ENCODE measurements at regions not wholly inside any gene's neighbourhood (a gene's known extent, or its start where the extent isn't known, plus 50 kb on each side); places are given as distances from the start of the nearest gene placed in this dataset.

DNA sequence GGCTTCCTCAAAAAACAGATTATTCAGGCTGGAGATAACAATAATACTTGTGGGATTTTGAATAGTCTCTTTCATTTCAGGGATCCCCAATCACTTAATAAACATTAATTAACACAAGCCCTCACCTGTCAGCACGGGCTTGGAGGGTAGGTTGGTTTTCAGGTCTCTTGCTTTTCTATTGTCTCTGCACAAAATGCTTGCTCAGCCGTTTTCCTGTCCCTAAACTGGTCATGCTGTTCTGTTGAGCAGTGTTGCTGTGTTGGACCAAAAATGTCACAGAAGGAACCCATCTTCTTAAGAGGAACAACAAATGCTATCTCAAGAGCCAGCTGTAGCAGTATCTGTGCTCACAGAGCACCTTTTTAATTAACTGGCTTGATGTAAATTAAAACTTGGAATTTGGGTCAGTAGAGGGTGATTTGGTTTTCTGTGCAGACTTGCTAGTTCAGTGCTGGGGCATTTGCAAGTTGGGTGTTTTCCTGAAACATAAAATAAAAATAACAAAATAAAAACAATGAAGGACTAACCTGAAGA, 231.8 kb upstream of the CRY1 start:
- no peak for DNase-seq

GRCh38 chr12:107326237-107326636, 232.9 kb upstream of the CRY1 start:
- DNase-seq, result no peak

DNA sequence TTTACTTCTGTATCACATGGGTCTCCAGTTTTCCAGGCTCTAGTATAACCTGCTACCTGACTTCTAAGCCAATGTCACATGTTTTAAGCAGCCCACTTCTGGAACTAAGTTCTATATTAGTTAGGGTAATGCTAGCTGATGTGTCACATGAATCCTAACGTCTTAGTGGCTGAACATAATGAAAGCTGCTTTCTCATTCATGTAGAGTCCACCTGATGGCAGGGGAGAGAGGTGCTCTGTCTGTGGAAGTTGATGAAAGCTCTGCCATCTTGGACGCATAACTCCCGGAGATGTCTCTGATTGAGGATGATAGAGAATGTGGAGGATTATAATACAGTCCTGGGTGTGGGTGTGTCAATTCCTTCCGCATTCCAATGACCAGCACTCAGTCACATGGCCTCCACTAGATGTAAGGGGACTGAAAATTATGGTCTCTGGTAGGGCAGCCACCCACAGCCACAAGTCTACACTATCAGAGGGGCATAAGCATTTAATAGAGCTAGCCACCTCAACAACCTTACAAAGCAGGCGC, 234.4 kb upstream of the CRY1 start:
- no peak for DNase-seq

GRCh38 chr12:107328442-107329133, 235.2 kb upstream of the CRY1 start:
- DNase-seq, result no peak

- no peak for DNase-seq
Measured at GRCh38 chr12:107329569-107330324, 236.4 kb upstream of the CRY1 start.

GRCh38 chr12:107330831-107331431, 237.6 kb upstream of the CRY1 start:
- no peak for DNase-seq

DNA sequence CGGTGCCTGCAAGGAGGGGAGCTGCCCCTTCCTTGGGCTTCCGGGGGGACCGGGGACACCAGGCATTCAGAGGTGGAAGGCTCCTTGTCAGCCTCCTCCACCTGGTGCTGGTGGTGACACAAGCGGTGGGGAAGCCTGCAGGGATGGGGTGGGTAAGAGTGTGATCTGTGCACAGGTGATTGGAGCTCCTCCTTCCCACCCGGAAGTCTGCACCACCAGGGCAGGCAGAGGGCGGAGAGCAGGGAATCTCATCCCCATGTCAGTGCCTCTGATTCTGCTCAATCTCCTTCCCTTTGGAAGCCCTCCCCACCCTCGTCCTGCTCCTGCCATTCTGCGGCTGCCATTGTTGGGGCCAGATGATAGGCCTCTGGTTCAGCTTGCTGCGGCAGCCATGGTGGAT, 238.1 kb upstream of the CRY1 start:
- DNase-seq, result no peak

DNA sequence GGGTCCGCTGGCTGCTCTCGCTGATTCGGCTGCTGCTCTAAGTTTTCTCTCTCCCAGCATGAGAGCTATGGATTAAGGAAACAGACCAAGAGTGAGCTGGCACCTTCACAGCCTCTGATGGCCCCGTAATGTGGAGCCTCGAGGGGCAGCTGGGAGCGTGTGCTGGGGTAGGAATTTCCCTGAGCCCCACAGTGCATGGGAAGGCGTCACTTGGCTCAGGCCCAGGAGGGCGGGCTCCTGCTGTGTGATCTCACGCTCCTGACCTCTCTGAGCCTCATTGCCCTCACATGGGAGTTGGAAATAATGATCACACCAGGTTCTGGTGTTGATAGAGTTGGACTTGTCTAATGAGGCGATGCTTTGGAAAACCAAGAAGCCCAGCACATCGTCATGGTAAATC, 238.6 kb upstream of the CRY1 start:
- no peak for DNase-seq

DNA sequence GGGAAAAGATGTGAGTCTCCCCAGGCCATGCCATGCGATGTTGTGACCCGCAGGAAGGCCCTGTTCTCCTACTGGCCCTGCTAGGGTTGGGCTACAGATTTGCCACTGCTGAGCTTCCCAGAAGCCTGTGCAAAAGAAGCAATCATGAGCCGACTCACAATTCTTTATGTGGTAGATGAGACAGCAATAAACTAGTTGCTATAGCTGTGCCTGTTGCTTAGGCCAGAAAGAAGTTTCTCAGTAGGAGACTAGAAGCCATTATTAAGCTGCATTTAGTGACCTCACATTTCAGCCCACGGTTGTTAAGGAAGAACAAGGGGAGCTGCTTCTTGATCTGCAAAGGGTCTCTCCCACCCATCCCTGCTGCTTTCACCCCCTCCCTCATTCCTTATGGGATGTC, 239.4 kb upstream of the CRY1 start:
- no peak for DNase-seq

DNA sequence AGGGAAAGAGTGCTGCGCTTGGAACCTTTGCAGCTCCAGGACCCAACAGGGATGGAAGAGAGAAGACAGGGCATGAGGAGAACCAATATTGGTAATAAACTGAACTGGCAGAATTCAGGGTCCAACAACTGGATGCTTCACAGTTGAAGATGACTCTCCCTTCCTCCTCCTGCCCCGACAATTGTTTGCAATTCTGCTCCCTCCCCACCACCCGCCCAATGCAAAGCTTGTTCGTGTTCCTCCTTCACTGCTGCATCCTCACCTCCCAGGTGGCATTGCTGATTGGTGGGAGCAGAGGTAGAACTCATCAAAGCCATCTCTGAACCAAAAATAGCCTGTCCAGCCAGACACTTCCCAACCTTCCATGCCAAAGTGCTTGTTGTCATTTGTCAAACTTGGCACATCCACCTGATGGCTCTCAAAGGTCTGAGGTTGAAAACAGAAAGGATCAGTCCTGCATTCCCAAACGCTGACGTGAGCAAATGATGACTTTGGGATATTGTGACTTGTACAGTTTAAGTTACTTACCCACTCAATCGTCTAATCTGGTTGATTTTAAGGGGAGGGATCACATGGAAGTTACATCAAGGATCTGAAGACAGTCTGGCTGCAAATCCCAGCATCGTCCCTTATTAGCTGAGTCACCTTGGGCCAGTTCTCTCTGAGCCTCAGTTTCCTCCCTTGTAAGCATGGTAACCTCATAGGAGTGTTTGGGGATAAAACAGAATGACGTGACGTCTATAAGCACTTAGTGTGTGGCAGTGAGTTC, 242.6 kb upstream of the CRY1 start:
- DNase-seq, result no peak

- DNase-seq, result no peak
Measured at GRCh38 chr12:107336695-107337094, 243.3 kb upstream of the CRY1 start.

DNA sequence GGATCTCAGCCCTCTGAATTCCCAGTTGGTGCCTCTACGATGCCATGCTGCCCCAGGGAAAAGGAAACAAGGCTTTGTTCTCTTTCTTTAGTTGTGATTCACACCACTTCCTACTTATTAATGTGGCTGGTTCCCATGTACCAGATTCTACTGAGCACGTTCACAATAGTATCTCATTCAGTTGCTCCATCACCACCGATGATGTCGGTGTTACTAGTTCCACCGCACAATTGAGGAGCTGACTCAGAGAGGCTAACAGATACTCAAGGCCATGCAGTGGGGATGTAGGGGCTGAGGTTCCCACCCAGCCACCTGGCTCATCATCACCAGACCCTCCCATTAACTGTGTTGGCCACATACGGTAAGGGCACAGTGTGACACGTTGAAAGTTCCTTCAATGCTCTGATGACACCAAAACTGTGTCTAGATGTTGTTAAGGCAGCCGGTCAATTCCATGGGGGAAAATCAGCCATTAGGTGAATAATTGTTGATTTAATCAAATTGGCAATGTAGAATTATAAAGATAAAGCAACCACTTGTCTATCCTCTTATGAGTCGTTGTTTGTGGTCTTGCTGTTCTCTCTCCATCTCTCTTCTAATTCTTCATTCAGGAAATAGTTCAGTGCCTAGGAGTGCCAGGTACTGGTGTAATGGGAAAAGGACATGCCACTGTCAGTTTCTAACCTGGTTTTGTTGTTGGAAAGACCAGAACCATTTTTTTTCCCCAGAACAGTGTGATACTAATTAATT, 244.2 kb upstream of the CRY1 start:
- DNase-seq, result no peak

DNA sequence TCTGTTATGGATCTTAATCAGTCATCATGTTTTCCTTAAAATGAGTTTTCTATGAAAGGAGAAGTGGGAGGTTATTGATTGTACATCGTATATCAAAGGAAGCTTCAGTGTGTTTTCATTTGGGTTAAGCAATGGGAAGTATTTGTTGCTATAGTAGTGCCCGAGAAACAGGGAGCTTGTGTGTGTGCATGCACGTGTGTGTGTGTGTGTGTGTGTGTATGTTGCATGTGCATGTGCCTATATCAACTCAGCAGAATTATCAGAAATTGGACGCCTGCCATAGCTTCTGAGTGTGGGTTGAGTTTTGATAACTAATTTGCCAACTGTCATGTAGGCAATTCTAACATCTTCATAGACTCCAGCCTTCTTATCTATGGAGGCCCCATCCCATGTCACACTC, 246.1 kb upstream of the CRY1 start:
- DNase-seq, result no peak

GRCh38 chr12:107339932-107340331, 246.6 kb upstream of the CRY1 start:
- DNase-seq, result no peak

DNA sequence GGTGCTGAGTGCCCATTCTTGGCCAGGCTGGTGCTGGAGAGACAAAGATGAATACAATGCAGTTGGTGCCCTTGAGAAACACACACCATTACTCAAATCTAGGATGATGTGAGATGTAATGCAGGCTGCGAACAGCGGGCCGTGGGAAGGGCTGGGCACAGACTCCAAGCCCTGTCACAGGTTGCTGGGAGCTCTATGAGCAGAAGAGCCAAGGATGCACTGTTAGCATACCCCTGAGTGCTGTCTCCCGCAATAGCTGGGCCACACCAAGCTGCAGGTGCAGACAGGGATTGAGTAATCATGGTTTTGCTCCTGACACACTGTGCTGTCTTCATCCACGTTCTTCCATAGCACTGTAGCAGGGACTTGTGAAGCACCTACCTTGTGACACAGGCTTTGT, 247.5 kb upstream of the CRY1 start:
- DNase-seq, result no peak

GRCh38 chr12:107344035-107344808, 250.9 kb upstream of the CRY1 start:
- DNase-seq, result no peak

DNA sequence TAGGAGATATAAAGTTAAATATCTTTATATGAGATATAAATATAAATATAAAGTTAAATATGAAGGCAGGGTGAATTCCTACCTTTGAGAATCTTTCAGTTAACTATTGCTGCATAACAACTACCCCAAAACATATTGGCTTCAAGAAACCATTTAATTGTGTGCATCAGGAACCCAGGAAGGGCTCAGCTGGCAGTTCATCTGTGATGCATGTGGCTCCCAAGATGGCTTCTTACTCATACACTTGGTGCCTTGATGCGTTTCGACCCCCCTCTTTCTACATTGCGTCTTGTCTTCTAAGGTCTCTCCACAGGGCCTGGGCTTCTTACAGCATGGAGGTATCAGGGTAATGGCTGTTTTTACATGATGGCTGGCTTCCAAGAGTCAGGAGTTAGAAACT, 253.9 kb upstream of the CRY1 start:
- no peak for DNase-seq

DNA sequence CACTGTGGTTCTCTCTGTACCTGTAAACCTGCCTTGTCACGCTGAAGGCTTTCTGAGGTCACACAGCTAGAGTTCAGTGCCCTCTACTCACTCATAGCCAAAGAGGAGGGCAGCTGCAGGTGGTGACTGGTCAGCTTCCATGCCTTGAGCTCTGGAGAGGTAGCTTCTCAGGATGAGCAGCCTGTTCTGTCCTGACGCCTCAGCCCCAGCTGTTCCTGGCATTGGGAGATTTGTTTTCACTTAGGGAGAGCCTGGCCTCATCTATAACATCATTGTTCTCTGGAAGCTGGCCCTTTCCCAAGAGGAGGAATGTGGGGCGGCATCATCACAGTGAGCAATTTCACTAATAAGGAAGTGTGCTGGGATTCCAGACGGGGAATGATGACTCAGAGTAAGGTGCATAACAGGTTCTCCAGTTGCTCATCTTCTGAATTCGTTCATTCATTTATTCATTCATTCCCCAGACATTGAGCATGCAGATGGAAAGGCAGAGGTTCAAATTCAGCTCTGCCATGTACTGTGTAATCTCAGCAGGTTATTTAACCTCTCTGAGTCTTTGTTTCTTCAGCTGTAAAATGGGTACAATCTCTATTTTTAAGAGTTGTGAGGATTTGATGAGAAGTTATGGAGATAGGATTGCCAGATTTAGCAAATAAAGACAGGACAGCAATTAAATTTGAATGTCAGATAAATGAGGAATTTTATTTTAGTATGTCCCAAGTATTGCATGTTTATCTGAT, 255.8 kb upstream of the CRY1 start:
- DNase-seq, result no peak

GRCh38 chr12:107349839-107350238, 256.5 kb upstream of the CRY1 start:
- no peak for DNase-seq

- no peak for DNase-seq
Measured at GRCh38 chr12:107351109-107351508, 257.8 kb upstream of the CRY1 start.

DNA sequence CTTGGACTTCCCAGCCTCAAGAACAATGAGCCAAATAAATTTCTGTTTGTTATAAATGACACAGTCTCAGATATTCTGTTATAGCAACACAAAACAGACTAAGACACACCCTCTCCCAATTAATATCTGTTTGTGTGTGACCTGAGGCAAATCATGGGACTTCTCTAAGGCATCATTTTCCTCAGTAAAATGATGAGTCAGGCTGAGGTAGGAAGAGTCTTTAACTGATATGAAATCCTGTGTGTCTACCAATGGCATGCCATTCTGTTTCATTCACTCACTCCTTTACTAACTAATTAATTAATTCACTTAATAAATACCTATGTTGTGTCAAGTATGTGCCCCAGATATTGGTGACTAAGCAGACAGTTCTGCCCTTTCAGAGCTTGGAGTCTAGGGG, 258.4 kb upstream of the CRY1 start:
- DNase-seq, result no peak
